NT2/D1 (cell line): ENCODE measurements at regions not wholly inside any gene's neighbourhood (a gene's known extent, or its start where the extent isn't known, plus 50 kb on each side); places are given as distances from the start of the nearest gene placed in this dataset.

Experiments
- SUZ12 ChIP-seq: IDR thresholded peaks from 2 replicates; pipeline ENCODE4 v1.6.1; 2011; ENCODE audit not compliant: insufficient read length, insufficient read depth; ENCODE audit errors: extremely low read depth
- YY1 ChIP-seq: IDR thresholded peaks from 2 replicates; pipeline ENCODE4 v1.6.1; 2011; ENCODE audit not compliant: insufficient read length, insufficient read depth

GRCh38 chr5:105963696-105964255, 1707.0 kb downstream of the EFNA5 start:
- TF ChIP-seq YY1 (no peak), SUZ12 (no peak)
